ENCODE measurements at regions not wholly inside any gene's neighbourhood (a gene's known extent, or its start where the extent isn't known, plus 50 kb on each side); places are given as distances from the start of the nearest gene placed in this dataset.

- TF ChIP-seq CTCF (IDR thresholded peaks at IDR 0.05): no peak
- TF ChIP-seq POLR2A (IDR thresholded peaks at IDR 0.05): no peak
- TF ChIP-seq POLR2AphosphoS5 (IDR thresholded peaks at IDR 0.05): no peak
- no peak for TF ChIP-seq EP300 (IDR thresholded peaks at IDR 0.05; ENCODE audit: low read depth)
Measured at GRCh38 chr3:69567023-69567709, 172.1 kb upstream of the MITF start.

All from transverse colon (tissue), 4 donors.